GM12873 (cell line): ENCODE measurements at regions not wholly inside any gene's neighbourhood (a gene's known extent, or its start where the extent isn't known, plus 50 kb on each side); places are given as distances from the start of the nearest gene placed in this dataset.

Experiments used
- TF ChIP-seq, protein P1 (sequence below): IDR thresholded peaks from 2 replicates; pipeline ENCODE4 v1.5.1; 2012; ENCODE audit warnings: low read depth, mild to moderate bottlenecking, moderate library complexity, low read length, control low read depth; ENCODE audit not compliant: insufficient read depth; ENCODE audit errors: missing control alignments

DNA sequence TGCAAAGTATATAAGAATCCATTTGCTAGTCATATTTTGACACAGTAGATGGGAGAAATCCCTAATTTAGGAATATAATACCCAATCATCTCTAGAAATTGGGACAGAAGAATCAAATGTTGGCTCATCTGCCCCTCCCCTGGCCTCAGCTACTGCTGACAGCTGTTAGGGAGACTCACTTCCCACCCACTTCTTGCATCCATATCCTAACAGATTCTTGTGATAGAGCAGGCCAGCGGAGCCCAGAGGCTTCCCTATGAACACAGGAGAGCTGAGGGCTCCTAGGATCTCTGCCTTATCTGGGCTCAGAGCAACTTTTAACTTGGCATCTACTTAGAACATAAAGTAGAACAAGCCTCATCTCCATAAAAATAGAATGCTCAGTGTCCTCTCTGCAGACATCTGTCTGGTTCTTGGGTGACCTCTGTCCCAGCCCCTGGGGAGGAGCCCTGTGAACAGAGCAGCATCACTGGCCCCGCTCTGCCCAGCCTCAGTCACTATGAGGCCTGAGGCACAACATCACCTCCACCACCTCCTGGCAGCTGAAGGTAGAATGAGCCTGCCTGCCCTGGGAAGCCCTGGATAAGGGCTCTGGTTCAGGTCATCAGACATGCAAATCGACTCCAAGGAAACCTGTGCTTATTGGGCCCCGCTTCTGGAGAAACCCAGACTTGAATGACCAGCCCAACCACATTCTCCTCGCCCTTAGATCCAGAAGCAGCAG, 229.7 kb downstream of the ANKRD36B start:
- TF ChIP-seq, protein P1, sequence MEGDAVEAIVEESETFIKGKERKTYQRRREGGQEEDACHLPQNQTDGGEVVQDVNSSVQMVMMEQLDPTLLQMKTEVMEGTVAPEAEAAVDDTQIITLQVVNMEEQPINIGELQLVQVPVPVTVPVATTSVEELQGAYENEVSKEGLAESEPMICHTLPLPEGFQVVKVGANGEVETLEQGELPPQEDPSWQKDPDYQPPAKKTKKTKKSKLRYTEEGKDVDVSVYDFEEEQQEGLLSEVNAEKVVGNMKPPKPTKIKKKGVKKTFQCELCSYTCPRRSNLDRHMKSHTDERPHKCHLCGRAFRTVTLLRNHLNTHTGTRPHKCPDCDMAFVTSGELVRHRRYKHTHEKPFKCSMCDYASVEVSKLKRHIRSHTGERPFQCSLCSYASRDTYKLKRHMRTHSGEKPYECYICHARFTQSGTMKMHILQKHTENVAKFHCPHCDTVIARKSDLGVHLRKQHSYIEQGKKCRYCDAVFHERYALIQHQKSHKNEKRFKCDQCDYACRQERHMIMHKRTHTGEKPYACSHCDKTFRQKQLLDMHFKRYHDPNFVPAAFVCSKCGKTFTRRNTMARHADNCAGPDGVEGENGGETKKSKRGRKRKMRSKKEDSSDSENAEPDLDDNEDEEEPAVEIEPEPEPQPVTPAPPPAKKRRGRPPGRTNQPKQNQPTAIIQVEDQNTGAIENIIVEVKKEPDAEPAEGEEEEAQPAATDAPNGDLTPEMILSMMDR, result no peak

DNA sequence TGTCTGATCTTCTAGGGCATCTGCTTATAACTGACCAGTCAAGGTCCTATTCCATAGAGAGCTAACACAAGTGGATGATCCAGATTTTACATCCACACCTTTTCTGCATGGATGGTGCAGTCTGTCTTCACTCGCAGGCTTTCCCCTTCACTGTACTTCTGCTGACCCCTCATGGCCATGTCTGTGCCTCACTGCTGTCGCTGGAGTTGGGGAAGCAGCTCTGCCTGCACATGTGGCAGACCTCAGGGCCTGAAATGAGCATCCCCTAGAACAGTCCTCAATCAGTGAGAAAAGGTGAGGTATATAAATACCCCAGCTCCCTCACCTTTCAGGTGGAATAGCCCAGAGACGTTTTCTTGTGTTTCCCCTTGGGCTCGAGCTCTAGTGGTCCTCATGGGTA, 233.8 kb downstream of the ANKRD36B start:
- TF ChIP-seq, protein P1, result peak; percentile 10

DNA sequence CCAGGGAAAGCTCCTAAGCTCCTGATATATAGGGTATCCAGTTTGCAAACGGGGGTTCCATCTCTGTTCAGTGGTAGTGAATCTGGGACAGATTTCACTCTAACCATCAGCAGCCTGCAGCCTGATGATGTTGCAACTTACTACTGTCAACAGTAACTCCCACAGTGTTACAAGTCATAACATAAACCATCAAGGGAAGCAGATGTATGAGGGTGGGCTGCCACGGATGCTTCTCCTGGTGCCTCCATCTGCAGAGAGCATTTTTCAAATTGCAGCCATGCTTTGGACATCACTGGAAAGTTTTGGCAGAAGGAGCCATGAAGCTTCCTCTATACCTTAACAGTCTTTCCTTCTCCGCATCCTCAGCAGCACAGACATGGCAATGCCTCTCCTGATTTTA, 234.5 kb downstream of the ANKRD36B start:
- TF ChIP-seq, protein P1, result no peak

DNA sequence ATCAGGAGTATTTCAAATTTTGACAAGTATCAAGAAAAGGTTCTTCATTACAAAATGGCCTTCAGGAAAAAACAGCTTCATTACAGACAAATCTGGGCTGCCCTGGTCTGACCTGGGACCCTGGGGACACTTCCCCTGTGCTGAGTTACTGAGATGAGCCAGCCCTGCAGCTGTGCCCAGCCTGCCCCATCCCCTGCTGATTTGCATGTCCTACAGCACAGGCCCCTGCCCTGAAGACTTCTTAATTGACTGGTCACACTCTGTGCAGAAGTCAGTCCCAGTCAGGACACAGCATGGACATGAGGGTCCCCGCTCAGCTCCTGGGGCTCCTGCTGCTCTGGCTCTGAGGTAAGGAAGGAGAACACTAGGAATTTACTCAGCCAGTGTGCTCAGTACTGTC, 235.1 kb downstream of the ANKRD36B start:
- TF ChIP-seq, protein P1, result no peak

DNA sequence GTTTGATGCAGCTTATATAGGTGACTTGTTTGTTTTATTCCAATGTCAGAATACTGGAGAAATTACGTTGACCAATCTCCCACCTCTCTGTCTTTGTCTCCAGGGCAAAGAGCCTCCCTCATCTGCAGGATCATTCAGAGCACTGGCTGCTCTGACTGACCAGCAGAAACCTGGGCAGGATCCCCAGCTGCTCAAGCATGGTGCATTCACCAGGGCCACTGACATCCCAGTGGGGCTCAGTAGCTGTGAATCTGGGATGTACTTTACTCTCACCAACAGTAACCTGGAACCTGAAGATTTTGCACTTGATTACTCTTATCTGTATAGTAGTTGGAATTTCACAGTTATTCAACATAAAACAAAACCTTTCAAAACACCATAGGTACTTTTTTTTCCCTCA, 235.9 kb downstream of the ANKRD36 start:
- TF ChIP-seq, protein P1, result no peak

DNA sequence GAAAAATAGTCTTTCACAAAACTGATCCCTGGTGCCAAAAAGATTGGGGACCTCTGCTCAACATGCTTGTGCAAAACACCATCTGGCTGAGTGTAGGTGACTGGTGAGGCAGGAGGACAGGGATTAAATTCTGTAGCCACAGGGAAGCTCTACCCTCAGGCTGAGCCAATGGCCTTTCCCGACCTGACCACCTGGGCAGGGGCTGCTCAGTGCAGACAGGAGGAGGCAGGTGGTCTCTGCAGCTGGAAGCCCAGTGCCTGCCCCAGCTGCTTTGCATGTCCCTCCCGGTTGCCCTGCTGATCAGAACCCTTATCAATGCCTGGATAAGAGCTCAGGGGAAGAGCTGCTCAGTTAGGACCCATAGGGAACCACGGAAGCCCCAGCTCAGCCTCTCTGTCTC, 235.3 kb downstream of the ANKRD36 start:
- TF ChIP-seq, protein P1, result no peak
